Adrenal gland (tissue), 5 donors: ENCODE measurements at regions not wholly inside any gene's neighbourhood (a gene's known extent, or its start where the extent isn't known, plus 50 kb on each side); places are given as distances from the start of the nearest gene placed in this dataset.

Experiments
- CTCF ChIP-seq, 6 experiments: fragments of 450-650 bp in 4 of 6; fragments of 200-600 bp in 2 of 6; sonication (generic) in 1 of 6; IDR thresholded peaks; 1 replicate in 5 of 6; 2 replicates in 1 of 6; pipeline versions ENCODE4 v1.5.1 to v1.8.0; 2016 to 2021; ENCODE audit warnings: antibody characterized with exemption in 6 of 6, mild to moderate bottlenecking in 2 of 6, moderate library complexity in 1 of 6
- POLR2A ChIP-seq, 2 donors: fragments of 450-650 bp; IDR thresholded peaks; one replicate each; pipeline ENCODE4 v1.6.1; 2017; ENCODE audit warnings: antibody characterized with exemption in 2 of 2, mild to moderate bottlenecking in 2 of 2, moderate library complexity in 1 of 2
- donor health status: DM: no; HTN: no; CAD: no.

GRCh38 chr6:79862711-79863110, 84.6 kb downstream of the ELOVL4 start:
- TF ChIP-seq CTCF (IDR thresholded peaks at IDR 0.05) (no peak), POLR2A (IDR thresholded peaks at IDR 0.05) (no peak)
